ENCODE measurements at regions not wholly inside any gene's neighbourhood (a gene's known extent, or its start where the extent isn't known, plus 50 kb on each side); places are given as distances from the start of the nearest gene placed in this dataset.

DNA sequence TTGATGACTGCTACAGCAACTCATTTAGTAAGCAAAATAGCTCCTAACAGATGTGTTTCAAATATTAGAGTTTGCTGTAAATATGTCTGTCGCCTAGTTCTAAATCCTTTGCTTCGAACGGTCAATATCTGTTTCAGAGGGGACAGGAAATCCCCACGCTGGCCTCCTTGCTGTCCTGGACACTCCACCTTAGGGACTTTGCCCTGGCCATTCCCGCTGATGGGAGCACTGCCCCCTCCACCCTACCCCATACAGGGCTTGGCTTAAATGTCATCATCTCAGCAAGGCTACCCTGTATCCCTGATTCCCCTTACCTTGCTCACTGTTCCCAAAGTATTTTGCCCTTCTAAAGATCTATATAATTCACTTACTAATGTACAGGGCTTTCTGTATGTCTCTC is 86.1 kb upstream of the HIVEP3 start:
- FAIRE-seq (no peak), DNase-seq (ENCODE audit: low read depth, low spot score) (no peak), ATAC-seq (no peak)
- in situ Hi-C loops (cut with MboI) = no loop called here
- ChIA-PET SMC1A (ENCODE audit: uncharacterized antibody, unreplicated experiment) (interaction anchor here (0.9 to 2.3 kb wide), 7 partner anchors 13 to 49 kb away, joined by 3 to 7 read pairs (median 4); no protein-coding TSS in a partner anchor), RAD21 (ENCODE audit: unreplicated experiment) (interaction anchor here (0.7 to 2.6 kb wide), 2 partner anchors 10 to 45 kb away, joined by 3 to 9 read pairs; no protein-coding TSS in a partner anchor), POLR2A (interaction anchor here (0.6 to 0.9 kb wide), 2 partner anchors 29 to 259 kb away, joined by 3 to 7 read pairs; no protein-coding TSS in a partner anchor), CTCF (interaction anchor here (0.8 to 2.3 kb wide), 3 partner anchors 9 to 193 kb away, joined by 3 to 7 read pairs (median 4); no protein-coding TSS in a partner anchor)
- Histone ChIP-seq H2AFZ (ENCODE audit: control insufficient read depth, low read depth, low read length) (no peak overlapping the region), H4K20me1 (ENCODE audit: control insufficient read depth, insufficient read depth) (no peaks in the 10 kb centered on the region), H3K36me3 (ENCODE audit: control insufficient read depth in 2 of 2, insufficient read depth in 2 of 2, low read length in 1 of 2) (no peaks in the 10 kb centered on the region), H3K9me3 (replicated peaks; ENCODE audit: control insufficient read depth, insufficient read depth, low read length) (no peaks in the 10 kb centered on the region), H3K27me3 (replicated peaks in 1 of 2; ENCODE audit: control insufficient read depth in 2 of 2, insufficient read depth in 2 of 2, low read length in 1 of 2) (no peaks in the 10 kb centered on the region), H3K4me2 (ENCODE audit: control insufficient read depth, insufficient read depth) (no peak overlapping the region), H3K9ac (ENCODE audit: control insufficient read depth, insufficient read depth, low read length) (no peak overlapping the region), H3K4me1 (ENCODE audit: control insufficient read depth, insufficient read depth, low read length) (peaks cover 35% of the 10 kb centered on the region), H3K4me3 (no peak overlapping the region), H3K27ac (ENCODE audit: control insufficient read depth, insufficient read depth) (no peak overlapping the region), H3K79me2 (ENCODE audit: control insufficient read depth, insufficient read depth, low read length) (peaks cover 3% of the 10 kb centered on the region)
- no TSS peak for BruUV-seq (replicated peaks)
- TF ChIP-seq CREB1 (IDR thresholded peaks at IDR 0.05; ENCODE audit: low read depth) = no peak
- TF ChIP-seq POU2F2 (IDR thresholded peaks at IDR 0.05; ENCODE audit: borderline replicate concordance, low read depth, low read length) = no peak
- no peak for TF ChIP-seq FOXM1 (IDR thresholded peaks at IDR 0.05; ENCODE audit: low read depth, low read length)
- no peak for TF ChIP-seq BCL3 (IDR thresholded peaks at IDR 0.05; ENCODE audit: borderline replicate concordance, insufficient read depth, low read depth, low read length, poor library complexity, severe bottlenecking)
- no peak for TF ChIP-seq SMAD5 (IDR thresholded peaks at IDR 0.05; ENCODE audit: low read depth)
- WGBS (ENCODE audit: insufficient coverage, insufficient replicate concordance, low lambda C conversion rate, missing lambda C conversion rate) = 53% methylated on average over 5 of the region's 5 CpGs
- intact Hi-C loops (cut with micrococcal nuclease; ENCODE audit: unreplicated experiment) = loop anchor here (5.0 kb wide), 1 partner anchor 48 kb away; no protein-coding TSS in a partner anchor

Measured in GM12878 (cell line).